ENCODE measurements at regions not wholly inside any gene's neighbourhood (a gene's known extent, or its start where the extent isn't known, plus 50 kb on each side); places are given as distances from the start of the nearest gene placed in this dataset.

- no peak for TF ChIP-seq TAF1 (IDR thresholded peaks at IDR 0.05; ENCODE audit: low read depth, low read length)
- no peak for TF ChIP-seq POLR2AphosphoS5 (IDR thresholded peaks at IDR 0.05; ENCODE audit: low read depth, low read length)
- no peak for TF ChIP-seq POLR2A (IDR thresholded peaks at IDR 0.05; ENCODE audit: low read depth, low read length)
- no peak for TF ChIP-seq POU2F2 (IDR thresholded peaks at IDR 0.05; ENCODE audit: low read depth, low read length)
Measured at GRCh38 chr13:48819899-48820298, 155.8 kb upstream of the FNDC3A start.

All from GM12891 (cell line).